VCaP (cell line): ENCODE measurements at regions not wholly inside any gene's neighbourhood (a gene's known extent, or its start where the extent isn't known, plus 50 kb on each side); places are given as distances from the start of the nearest gene placed in this dataset.

Source experiments
- H3K27ac ChIP-seq: fragments of 450-650 bp; 2 replicates; pipeline ENCODE4 v1.5.1; 2017
- CTCF ChIP-seq: fragments of 450-650 bp; conservative IDR thresholded peaks from 2 replicates; pipeline ENCODE4 v1.5.1; 2017; ENCODE audit warnings: mild to moderate bottlenecking, moderate library complexity

GRCh38 chr1:213606252-213606820 lies 381.4 kb upstream of the PROX1 start:
- TF ChIP-seq CTCF: no peak
- H3K27ac ChIP-seq: no peak overlapping the region

GRCh38 chr1:213613549-213613948 lies 374.2 kb upstream of the PROX1 start:
- no peak for TF ChIP-seq CTCF
- no peak overlapping the region for H3K27ac ChIP-seq

GRCh38 chr1:213615226-213615916 lies 372.4 kb upstream of the PROX1 start:
- H3K27ac ChIP-seq: no peak overlapping the region
- no peak for TF ChIP-seq CTCF

GRCh38 chr1:213617133-213617532 lies 370.6 kb upstream of the PROX1 start:
- no peak for TF ChIP-seq CTCF
- no peak overlapping the region for H3K27ac ChIP-seq

- no peak for TF ChIP-seq CTCF
These were observed 369.7 kb upstream of the PROX1 start for GRCh38 chr1:213618094-213618493.

GRCh38 chr1:213619026-213619425 lies 368.7 kb upstream of the PROX1 start:
- no peak for TF ChIP-seq CTCF
- no peak overlapping the region for H3K27ac ChIP-seq

More at GRCh38 chr1:213618094-213618493, 369.7 kb upstream of the PROX1 start:
- no peak overlapping the region for H3K27ac ChIP-seq

GRCh38 chr1:213621077-213621476 lies 366.7 kb upstream of the PROX1 start:
- no peak for TF ChIP-seq CTCF
- no peak overlapping the region for H3K27ac ChIP-seq
